ENCODE measurements at regions not wholly inside any gene's neighbourhood (a gene's known extent, or its start where the extent isn't known, plus 50 kb on each side); places are given as distances from the start of the nearest gene placed in this dataset.

DNA sequence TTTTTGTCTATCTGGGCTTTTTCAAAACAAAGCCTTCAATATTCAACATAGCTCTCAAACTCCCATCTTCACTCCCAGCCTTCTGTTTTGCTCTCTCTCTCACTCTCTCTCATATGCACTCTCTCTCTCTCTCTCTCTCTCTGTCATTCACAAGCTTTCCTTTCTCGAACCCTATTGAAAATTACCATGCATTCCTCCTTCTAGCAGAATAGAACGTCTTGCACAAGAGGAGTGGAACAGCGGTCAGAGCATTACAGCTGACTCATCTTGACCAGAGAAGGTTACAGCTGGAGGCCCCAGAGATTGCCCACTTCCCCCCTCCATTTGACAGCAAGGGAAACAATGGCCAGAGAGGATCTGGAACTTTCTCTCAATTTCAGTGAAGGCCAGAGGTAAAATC, 51.0 kb upstream of the LIFR start:
- H3K36me3 ChIP-seq (ENCODE audit: control insufficient read depth in 2 of 2, insufficient read depth in 1 of 2, low read length in 2 of 2): no peaks in the 10 kb centered on the region
- H3K4me1 ChIP-seq (ENCODE audit: control insufficient read depth, insufficient read depth, low read length): peaks cover 20% of the 10 kb centered on the region
- no peak overlapping the region for H3K4me3 ChIP-seq (ENCODE audit: low read depth, low read length)
- ChIA-PET CTCF (interaction anchor here (0.6 to 3.6 kb wide), 6 partner anchors 11 to 473 kb away, joined by 3 to 13 read pairs (median 4); no protein-coding TSS in a partner anchor), POLR2A (no interaction called here)
- no peak overlapping the region for H3K27ac ChIP-seq (ENCODE audit: extremely low read depth, low read depth, low read length)
- TF ChIP-seq ZNF350 (tag by site-specific recombination; IDR thresholded peaks at IDR 0.05) (no peak), ZNF596 (tag by site-specific recombination; IDR thresholded peaks at IDR 0.05) (peak; percentile 48; the same call in 1 of the 2 replicates), PRDM1 (tag by site-specific recombination; IDR thresholded peaks at IDR 0.05) (peak; percentile 72)
- TF ChIP-seq, protein P1, sequence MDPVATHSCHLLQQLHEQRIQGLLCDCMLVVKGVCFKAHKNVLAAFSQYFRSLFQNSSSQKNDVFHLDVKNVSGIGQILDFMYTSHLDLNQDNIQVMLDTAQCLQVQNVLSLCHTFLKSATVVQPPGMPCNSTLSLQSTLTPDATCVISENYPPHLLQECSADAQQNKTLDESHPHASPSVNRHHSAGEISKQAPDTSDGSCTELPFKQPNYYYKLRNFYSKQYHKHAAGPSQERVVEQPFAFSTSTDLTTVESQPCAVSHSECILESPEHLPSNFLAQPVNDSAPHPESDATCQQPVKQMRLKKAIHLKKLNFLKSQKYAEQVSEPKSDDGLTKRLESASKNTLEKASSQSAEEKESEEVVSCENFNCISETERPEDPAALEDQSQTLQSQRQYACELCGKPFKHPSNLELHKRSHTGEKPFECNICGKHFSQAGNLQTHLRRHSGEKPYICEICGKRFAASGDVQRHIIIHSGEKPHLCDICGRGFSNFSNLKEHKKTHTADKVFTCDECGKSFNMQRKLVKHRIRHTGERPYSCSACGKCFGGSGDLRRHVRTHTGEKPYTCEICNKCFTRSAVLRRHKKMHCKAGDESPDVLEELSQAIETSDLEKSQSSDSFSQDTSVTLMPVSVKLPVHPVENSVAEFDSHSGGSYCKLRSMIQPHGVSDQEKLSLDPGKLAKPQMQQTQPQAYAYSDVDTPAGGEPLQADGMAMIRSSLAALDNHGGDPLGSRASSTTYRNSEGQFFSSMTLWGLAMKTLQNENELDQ (tag by site-specific recombination; IDR thresholded peaks at IDR 0.05; ENCODE audit: low read depth): no peak
- no peaks in the 10 kb centered on the region for H3K9me3 ChIP-seq (ENCODE audit: control insufficient read depth, insufficient read depth, low read depth, low read length)

- Histone ChIP-seq H3K36me3 (ENCODE audit: control insufficient read depth in 2 of 2, insufficient read depth in 1 of 2, low read length in 2 of 2) (no peaks in the 10 kb centered on the region), H3K9me3 (ENCODE audit: control insufficient read depth, insufficient read depth, low read depth, low read length) (no peaks in the 10 kb centered on the region), H3K27ac (ENCODE audit: extremely low read depth, low read depth, low read length) (no peak overlapping the region), H3K4me3 (ENCODE audit: low read depth, low read length) (no peak overlapping the region), H3K4me1 (ENCODE audit: control insufficient read depth, insufficient read depth, low read length) (peaks cover 20% of the 10 kb centered on the region)
- TF ChIP-seq FEZF1 (tag by site-specific recombination; IDR thresholded peaks at IDR 0.05) (peak; percentile 75), ZNF335 (tag by site-specific recombination; conservative IDR thresholded peaks at IDR 0.05) (0 out of 2 replicates have a peak, but pooled peaks have one; percentile 24), ZNF580 (tag by site-specific recombination; IDR thresholded peaks at IDR 0.05) (no peak), ZXDB (tag by site-specific recombination; IDR thresholded peaks at IDR 0.05) (0 out of 2 replicates have a peak, but pooled peaks have one; percentile 49), AEBP2 (tag by site-specific recombination; IDR thresholded peaks at IDR 0.05; ENCODE audit: borderline replicate concordance) (no peak), ZSCAN16 (tag by site-specific recombination; IDR thresholded peaks at IDR 0.05) (peak; percentile 71; the same call in 1 of the 2 replicates), ZNF354C (tag by site-specific recombination; IDR thresholded peaks at IDR 0.05; ENCODE audit: borderline replicate concordance, low read depth) (no peak), ZNF513 (tag by site-specific recombination; IDR thresholded peaks at IDR 0.05) (0 out of 2 replicates have a peak, but pooled peaks have one; percentile 23)
- TF ChIP-seq, protein P2, sequence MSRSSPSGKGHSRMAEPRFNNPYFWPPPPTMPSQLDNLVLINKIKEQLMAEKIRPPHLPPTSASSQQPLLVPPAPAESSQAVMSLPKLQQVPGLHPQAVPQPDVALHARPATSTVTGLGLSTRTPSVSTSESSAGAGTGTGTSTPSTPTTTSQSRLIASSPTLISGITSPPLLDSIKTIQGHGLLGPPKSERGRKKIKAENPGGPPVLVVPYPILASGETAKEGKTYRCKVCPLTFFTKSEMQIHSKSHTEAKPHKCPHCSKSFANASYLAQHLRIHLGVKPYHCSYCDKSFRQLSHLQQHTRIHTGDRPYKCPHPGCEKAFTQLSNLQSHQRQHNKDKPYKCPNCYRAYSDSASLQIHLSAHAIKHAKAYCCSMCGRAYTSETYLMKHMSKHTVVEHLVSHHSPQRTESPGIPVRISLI (tag by site-specific recombination; IDR thresholded peaks at IDR 0.05): 0 out of 2 replicates have a peak, but pooled peaks have one; percentile 23
- TF ChIP-seq, protein P3, sequence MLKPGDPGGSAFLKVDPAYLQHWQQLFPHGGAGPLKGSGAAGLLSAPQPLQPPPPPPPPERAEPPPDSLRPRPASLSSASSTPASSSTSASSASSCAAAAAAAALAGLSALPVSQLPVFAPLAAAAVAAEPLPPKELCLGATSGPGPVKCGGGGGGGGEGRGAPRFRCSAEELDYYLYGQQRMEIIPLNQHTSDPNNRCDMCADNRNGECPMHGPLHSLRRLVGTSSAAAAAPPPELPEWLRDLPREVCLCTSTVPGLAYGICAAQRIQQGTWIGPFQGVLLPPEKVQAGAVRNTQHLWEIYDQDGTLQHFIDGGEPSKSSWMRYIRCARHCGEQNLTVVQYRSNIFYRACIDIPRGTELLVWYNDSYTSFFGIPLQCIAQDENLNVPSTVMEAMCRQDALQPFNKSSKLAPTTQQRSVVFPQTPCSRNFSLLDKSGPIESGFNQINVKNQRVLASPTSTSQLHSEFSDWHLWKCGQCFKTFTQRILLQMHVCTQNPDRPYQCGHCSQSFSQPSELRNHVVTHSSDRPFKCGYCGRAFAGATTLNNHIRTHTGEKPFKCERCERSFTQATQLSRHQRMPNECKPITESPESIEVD (tag by site-specific recombination; IDR thresholded peaks at IDR 0.05): peak; percentile 66
- CTCF ChIA-PET: interaction anchor here (0.6 to 3.6 kb wide), 4 partner anchors 11 to 968 kb away, joined by 3 to 13 read pairs (median 4); no protein-coding TSS in a partner anchor
- POLR2A ChIA-PET: interaction anchor here (0.8 to 1.0 kb wide), 2 partner anchors 10 to 46 kb away, joined by 3 read pairs; no protein-coding TSS in a partner anchor
Measured at GRCh38 chr5:38607930-38608564, 51.6 kb upstream of the LIFR start.
